Left kidney (tissue), 1 donor: ENCODE measurements at regions not wholly inside any gene's neighbourhood (a gene's known extent, or its start where the extent isn't known, plus 50 kb on each side); places are given as distances from the start of the nearest gene placed in this dataset.
A peak's percentile ranks its signal among the peaks of the same experiment; 100 is the strongest.
"Not testable (repeated sequence)": the region's sequence is repeated elsewhere in the genome, so short reads cannot be mapped to it uniquely, and the experiment has no call there.

Experiments
- DNase-seq: peaks from one replicate; pipeline ENCODE4 v3.0.0-alpha.2; 2013

GRCh38 chr9:25864509-25864908, 186.3 kb upstream of the TUSC1 start:
- no peak for DNase-seq

- DNase-seq, result no peak
Measured at GRCh38 chr9:25861421-25861820, 183.2 kb upstream of the TUSC1 start.

GRCh38 chr9:25857147-25857546, 178.9 kb upstream of the TUSC1 start:
- DNase-seq, result no peak

DNA sequence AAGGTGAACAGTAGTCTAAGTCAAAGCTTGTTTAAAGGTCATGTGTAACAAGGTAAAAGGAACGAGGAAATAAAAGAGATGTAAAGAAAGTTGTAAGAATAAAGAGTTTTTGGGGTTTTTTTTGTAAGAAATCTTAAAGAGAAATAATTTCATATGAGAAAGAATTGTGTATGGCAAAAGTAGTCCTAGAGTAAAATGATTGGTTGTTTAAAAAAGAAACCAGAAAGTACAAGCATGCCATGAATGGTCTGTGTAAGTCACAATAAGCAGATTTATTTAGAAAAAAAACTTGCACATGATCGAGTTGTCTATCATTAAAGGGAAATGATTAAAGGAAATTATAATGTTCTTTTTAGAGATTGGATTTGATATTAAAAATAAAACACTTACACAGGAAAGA, 172.6 kb upstream of the TUSC1 start:
- no peak for DNase-seq

GRCh38 chr9:25845867-25846266, 167.6 kb upstream of the TUSC1 start:
- no peak for DNase-seq

GRCh38 chr9:25830381-25830780, 152.1 kb upstream of the TUSC1 start:
- DNase-seq, result no peak

DNA sequence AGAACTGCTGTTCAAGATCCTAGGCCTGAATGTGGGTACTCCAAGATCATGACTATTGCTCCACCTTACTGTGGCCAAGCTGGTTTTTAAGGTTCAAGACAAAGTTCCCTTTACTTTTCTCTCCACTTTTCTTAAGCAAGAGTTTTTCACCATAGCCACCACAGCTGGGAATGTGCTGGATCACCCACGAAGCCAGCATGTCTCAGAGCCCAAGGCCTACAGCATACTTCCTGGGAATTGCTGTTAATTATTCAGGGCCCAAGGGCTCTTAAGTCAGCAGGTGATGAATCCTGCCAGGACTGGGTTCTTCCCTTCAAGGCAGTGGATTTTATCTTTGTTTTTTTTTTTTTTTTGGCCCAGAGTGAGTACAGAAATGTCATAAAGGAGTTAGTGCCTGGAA, 149.4 kb upstream of the TUSC1 start:
- no peak for DNase-seq

DNA sequence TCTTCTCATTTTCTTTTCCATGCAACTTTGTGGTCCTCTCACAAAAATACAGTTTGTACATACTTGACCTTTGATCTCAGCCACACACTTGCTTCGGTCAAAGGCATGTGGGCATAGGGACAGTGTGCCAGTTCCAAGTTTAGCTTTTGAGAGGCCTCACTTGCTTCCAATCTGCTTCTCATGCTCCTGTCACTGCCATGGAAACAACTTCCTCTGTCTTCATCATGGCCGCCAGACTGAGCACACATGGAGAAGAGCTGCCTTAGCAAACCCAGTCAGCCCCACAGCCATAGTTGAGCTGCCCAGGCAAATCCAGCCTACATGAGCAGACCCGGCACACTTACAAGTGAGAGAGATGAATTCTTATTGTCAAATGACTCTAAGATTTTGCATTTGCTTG, 138.2 kb upstream of the TUSC1 start:
- DNase-seq, result no peak

DNA sequence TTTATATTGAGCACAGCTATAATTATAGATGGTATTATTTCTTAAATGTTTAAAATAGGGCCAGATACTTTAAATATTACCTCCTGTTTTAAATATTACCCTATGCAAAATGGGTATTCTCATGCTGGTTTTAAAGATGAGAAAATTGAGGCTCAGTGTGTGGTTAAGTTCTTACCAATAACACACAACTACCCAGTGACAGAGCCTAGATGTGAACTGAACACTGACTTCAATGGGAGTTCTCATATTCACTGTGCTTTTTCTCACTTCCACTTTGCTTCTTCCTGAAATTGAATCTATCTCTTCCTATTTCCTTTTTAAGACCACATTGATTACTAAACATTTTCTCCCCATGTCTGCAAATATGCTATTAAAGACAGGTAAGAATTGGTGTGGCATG, 135.8 kb upstream of the TUSC1 start:
- no peak for DNase-seq

- no peak for DNase-seq
Measured at GRCh38 chr9:25813478-25813877, 135.2 kb upstream of the TUSC1 start.

DNA sequence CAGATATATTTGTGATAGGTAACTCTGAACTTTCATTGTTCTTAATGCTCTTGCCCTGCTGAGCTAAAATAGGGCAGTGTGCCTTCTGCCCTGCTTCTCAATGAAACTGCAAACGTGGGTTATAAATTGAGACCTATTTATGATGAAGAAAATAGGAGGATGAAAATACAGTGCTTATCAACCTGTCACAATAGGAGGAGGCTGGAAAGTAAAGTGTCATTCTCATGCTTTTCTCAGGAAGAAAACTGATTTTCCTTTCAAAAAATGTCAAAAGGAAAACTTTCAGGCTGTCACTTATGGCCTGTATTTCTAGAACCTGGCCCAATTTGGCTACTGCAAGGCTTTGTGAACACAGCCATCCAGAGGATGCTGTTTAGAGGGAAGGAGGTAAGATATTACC, 130.3 kb upstream of the TUSC1 start:
- no peak for DNase-seq

DNA sequence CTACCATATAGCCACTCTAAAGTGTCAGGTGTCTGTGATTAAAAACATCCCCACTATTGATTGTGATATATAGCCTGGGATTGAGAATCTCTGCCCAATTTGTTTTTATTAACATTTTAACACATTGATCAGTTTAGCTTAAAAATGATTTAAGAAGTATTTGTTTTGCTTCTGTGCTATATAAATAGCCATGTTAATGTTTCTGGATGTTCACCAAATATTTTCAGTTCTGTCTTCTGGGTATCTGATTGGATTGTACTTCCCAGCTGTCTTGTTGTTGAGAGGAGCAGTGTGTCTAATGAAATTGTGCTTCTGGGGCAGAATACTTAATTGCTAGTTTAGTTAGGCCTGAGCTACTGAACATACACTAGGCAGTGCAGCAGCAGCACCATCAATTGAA, 126.6 kb upstream of the TUSC1 start:
- DNase-seq, result no peak

DNA sequence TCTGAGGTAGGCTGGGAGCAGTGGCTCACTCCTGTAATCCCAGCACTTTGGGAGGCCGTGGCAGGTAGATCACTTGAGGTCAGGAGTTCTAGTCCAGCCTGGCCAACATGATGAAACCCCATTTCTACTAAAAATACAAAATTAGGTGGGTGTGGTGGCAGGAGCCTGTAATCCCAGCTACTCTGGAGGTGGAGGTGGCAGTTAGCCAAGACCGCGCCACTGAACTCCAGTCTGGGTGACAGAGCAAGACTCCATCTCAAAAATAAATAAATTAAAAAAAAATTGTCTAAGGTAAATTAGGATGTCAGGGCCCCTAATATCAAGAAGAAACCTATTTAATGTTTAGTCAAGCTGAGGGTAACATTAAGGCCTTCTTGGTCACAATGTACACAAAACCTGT, 123.7 kb upstream of the TUSC1 start:
- not testable (repeated sequence) for DNase-seq

GRCh38 chr9:25773805-25774204, 95.6 kb upstream of the TUSC1 start:
- DNase-seq, result no peak

DNA sequence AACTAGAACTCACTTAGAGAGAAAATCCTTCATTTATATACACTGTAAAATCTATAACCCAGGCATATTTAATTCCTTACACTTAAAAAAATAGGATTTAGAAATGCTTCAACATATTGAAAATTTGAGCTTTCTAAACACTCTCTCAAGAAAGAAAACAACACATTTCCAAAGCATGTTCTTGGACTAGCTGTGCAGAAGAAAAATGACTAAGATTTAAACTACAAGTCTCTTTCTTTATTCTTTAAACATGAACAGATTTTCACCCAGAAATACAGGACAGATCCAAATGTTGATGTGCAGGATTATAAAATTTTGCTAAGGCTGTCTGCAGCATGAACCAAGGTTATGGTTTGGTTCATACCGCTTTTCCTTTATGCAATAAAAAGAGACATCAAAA, 77.7 kb upstream of the TUSC1 start:
- DNase-seq, result no peak

DNA sequence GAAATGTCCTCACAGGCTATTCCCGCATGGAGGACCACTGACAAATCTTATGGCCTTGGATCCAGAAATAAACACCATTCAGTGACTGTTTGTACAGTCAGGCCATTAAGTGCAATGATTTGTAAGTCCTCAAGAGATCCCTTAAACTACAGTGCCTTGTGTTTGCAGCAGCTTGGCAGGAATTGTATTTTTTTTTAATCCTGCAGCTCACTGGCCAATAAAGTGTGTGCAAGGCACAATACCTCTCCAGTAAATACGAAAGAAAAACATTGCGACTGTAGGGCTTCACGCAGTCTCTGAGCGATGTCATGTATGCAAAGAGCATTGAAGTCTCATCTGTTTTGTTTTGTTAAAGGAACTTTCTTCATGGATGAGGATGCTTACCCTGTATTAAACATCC, 74.2 kb upstream of the TUSC1 start:
- peak; percentile 4 for DNase-seq

GRCh38 chr9:25742256-25742655, 64.0 kb upstream of the TUSC1 start:
- DNase-seq, result no peak

DNA sequence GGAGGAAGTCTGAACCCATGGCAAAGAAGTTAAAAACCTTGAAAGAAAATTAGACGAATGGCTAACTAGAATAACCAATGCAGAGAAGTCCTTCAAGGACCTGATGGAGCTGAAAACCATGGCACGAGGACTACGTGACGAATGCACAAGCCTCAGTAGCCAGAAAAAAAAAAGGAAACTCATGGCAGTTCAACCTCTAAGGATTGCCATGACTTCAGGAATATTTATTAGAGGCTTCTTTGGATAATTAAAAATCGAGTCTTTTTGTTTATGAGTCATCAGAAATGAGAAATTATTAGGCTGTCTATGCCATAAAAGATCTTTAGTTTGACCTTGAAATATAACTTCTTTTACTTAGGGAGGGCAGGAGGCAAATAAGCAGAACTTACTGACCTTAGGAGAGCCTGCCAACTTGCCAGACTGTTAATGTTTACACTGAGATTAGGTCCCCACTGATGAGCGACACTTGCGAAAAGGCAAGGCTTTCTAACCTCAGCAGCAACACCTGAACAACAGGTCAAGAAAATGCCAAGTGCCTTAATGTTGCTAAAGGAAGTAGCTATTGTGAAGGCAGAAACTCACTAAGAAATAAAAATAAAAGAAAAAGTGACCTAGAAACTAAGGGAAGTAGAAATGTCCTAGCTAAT, 55.2 kb upstream of the TUSC1 start:
- DNase-seq, result no peak

- DNase-seq, result not testable (repeated sequence)
Measured at GRCh38 chr9:25731895-25732794, 53.9 kb upstream of the TUSC1 start.
